ENCODE measurements at regions not wholly inside any gene's neighbourhood (a gene's known extent, or its start where the extent isn't known, plus 50 kb on each side); places are given as distances from the start of the nearest gene placed in this dataset.
"Not testable (repeated sequence)": the region's sequence is repeated elsewhere in the genome, so short reads cannot be mapped to it uniquely, and the experiment has no call there.

- Histone ChIP-seq H3K4me3 (no peak overlapping the region), H3K4me1 (ENCODE audit: low read depth) (peaks cover 9% of the 10 kb centered on the region), H3K9me3 (ENCODE audit: low read depth) (no peaks in the 10 kb centered on the region), H3K27me3 (no peaks in the 10 kb centered on the region), H3K27ac (no peak overlapping the region), H3K36me3 (no peaks in the 10 kb centered on the region)
- TF ChIP-seq, protein P1, sequence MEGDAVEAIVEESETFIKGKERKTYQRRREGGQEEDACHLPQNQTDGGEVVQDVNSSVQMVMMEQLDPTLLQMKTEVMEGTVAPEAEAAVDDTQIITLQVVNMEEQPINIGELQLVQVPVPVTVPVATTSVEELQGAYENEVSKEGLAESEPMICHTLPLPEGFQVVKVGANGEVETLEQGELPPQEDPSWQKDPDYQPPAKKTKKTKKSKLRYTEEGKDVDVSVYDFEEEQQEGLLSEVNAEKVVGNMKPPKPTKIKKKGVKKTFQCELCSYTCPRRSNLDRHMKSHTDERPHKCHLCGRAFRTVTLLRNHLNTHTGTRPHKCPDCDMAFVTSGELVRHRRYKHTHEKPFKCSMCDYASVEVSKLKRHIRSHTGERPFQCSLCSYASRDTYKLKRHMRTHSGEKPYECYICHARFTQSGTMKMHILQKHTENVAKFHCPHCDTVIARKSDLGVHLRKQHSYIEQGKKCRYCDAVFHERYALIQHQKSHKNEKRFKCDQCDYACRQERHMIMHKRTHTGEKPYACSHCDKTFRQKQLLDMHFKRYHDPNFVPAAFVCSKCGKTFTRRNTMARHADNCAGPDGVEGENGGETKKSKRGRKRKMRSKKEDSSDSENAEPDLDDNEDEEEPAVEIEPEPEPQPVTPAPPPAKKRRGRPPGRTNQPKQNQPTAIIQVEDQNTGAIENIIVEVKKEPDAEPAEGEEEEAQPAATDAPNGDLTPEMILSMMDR (IDR thresholded peaks at IDR 0.05; ENCODE audit: low read depth, low read length), result no peak
- no peak for DNase-seq (ENCODE audit: low read depth in 1 of 2, low spot score in 1 of 2)
These were observed 221.8 kb upstream of the TUT7 start for GRCh38 chr9:86575825-86576525.

GRCh38 chr9:86575137-86575536 is 220.9 kb upstream of the TUT7 start:
- TF ChIP-seq, protein P1 (IDR thresholded peaks at IDR 0.05; ENCODE audit: low read depth, low read length), result no peak
- Histone ChIP-seq H3K36me3 (no peaks in the 10 kb centered on the region), H3K27ac (no peak overlapping the region)

DNA sequence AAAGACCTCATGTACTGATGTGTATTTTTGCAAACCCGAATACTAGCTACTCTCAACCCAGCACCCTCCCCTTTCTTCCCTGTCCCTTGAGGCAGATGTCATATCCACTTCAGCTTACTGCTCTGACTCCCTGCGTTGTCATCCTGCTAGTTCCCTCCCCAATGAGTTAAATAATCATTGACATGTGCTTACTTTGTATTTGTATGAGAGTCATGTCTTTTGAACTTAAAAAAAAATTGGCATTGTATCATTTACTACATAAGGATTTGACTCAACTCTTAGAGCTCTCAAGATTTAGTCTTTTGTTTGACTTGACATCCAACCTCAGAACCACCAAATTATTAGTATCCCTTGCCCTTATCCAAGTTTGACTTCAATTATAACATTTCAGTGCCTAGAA is 219.7 kb upstream of the TUT7 start:
- Histone ChIP-seq H3K4me3 (no peak overlapping the region), H3K36me3 (no peaks in the 10 kb centered on the region), H3K4me1 (ENCODE audit: low read depth) (peaks cover 9% of the 10 kb centered on the region), H3K9me3 (ENCODE audit: low read depth) (no peaks in the 10 kb centered on the region), H3K27me3 (no peaks in the 10 kb centered on the region), H3K27ac (no peak overlapping the region)
- TF ChIP-seq, protein P1 (IDR thresholded peaks at IDR 0.05; ENCODE audit: low read depth, low read length), result no peak
- DNase-seq (ENCODE audit: low read depth in 1 of 2, low spot score in 1 of 2), result no peak

More at GRCh38 chr9:86575137-86575536, 220.9 kb upstream of the TUT7 start:
- Histone ChIP-seq H3K4me3 (no peak overlapping the region), H3K27me3 (no peaks in the 10 kb centered on the region), H3K4me1 (ENCODE audit: low read depth) (peaks cover 9% of the 10 kb centered on the region), H3K9me3 (ENCODE audit: low read depth) (no peaks in the 10 kb centered on the region)
- DNase-seq (ENCODE audit: low read depth in 1 of 2, low spot score in 1 of 2), result no peak

DNA sequence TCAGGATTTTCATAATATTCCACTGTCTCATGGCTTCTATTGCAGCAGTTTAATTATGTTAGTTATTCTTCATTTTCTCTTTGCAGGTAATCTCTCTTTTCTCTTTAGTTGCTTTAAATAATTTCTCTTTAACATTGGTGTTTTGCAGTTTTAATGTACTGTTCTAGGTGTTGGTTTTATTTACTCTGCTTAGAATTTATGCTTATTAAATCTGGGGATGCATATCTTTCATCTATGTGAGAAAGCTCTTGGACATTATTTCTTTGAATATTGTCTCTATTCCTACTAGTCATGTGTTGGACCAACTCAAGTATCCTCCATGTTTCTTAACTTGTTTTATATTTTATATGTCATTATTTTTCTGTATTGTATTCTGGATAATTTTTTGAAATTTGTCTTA is 218.7 kb upstream of the TUT7 start:
- no peaks in the 10 kb centered on the region for H3K9me3 ChIP-seq (ENCODE audit: low read depth)
- peaks cover 3% of the 10 kb centered on the region for H3K4me1 ChIP-seq (ENCODE audit: low read depth)
- DNase-seq (ENCODE audit: low read depth in 1 of 2, low spot score in 1 of 2), result no peak
- no peaks in the 10 kb centered on the region for H3K27me3 ChIP-seq
- TF ChIP-seq, protein P1 (IDR thresholded peaks at IDR 0.05; ENCODE audit: low read depth, low read length), result no peak
- no peaks in the 10 kb centered on the region for H3K36me3 ChIP-seq
- H3K4me3 ChIP-seq, result no peak overlapping the region
- no peak overlapping the region for H3K27ac ChIP-seq

DNA sequence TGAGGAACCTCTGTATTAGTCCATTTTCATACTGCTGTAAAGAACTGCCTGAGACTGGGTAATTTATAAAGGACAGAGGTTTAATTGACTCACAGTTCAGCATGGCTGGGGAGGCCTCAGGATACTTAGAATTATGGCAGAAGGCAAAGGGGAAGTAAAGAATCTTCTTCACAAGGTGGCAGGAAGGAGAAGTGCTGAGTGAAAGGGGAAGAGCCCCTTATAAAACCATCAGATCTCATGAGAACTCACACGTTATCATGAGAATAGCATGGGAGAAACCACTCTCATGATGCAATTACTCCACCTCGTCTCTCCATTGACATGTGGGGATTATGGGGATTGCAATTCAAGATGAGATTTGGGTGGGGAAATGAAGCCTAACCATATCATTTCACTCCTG is 211.4 kb upstream of the TUT7 start:
- not testable (repeated sequence) for H3K4me3 ChIP-seq; H3K27ac ChIP-seq; H3K36me3 ChIP-seq; H3K9me3 ChIP-seq (ENCODE audit: low read depth); H3K4me1 ChIP-seq (ENCODE audit: low read depth); DNase-seq (ENCODE audit: low read depth in 1 of 2, low spot score in 1 of 2); H3K27me3 ChIP-seq

DNA sequence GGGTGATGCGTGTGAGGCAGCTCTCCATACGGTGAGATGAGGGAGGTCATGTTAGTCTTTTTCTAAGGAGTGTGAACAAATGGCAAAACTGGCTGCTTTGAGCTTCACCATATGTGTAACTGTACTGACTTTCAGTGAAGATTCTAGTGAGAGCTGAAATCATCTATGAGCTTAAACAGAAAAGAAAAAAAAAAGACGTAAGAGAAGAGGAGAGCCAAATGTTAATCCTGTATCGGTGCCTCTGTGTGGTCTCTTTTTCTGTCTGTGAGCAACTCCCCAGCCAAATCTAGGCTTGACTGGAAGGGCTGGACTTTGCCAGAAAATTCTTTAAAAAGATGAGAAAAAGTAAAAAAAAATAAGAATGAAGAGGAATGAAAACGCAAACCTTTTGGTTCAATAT is 209.7 kb upstream of the TUT7 start:
- DNase-seq (ENCODE audit: low read depth in 1 of 2, low spot score in 1 of 2), result no peak
- TF ChIP-seq, protein P1 (IDR thresholded peaks at IDR 0.05; ENCODE audit: low read depth, low read length), result no peak
- H3K27ac ChIP-seq, result no peak overlapping the region

More for the DNA sequence above, 209.7 kb upstream of the TUT7 start:
- H3K36me3 ChIP-seq, result no peaks in the 10 kb centered on the region
- H3K27me3 ChIP-seq, result no peaks in the 10 kb centered on the region
- no peaks in the 10 kb centered on the region for H3K9me3 ChIP-seq (ENCODE audit: low read depth)
- H3K4me1 ChIP-seq (ENCODE audit: low read depth), result no peaks in the 10 kb centered on the region
- H3K4me3 ChIP-seq, result no peak overlapping the region
